ENCODE measurements at regions not wholly inside any gene's neighbourhood (a gene's known extent, or its start where the extent isn't known, plus 50 kb on each side); places are given as distances from the start of the nearest gene placed in this dataset.

GRCh38 chr13:85616275-85616674 lies 182.9 kb downstream of the SLITRK6 start:
- DNase-seq (ENCODE audit: insufficient read length, low spot score) (no peak), FAIRE-seq (no peak)

GRCh38 chr13:85615031-85615430 lies 184.2 kb downstream of the SLITRK6 start:
- DNase-seq (ENCODE audit: insufficient read length, low spot score) = no peak
- no peak for FAIRE-seq

GRCh38 chr13:85610024-85610423 lies 189.2 kb downstream of the SLITRK6 start:
- FAIRE-seq (no peak), DNase-seq (ENCODE audit: insufficient read length, low spot score) (no peak)

- no peak for DNase-seq (ENCODE audit: insufficient read length, low spot score)
These were observed 190.9 kb downstream of the SLITRK6 start for GRCh38 chr13:85608255-85608829.

GRCh38 chr13:85603735-85604134 lies 195.5 kb downstream of the SLITRK6 start:
- DNase-seq (ENCODE audit: insufficient read length, low spot score) (no peak), FAIRE-seq (no peak)

More at GRCh38 chr13:85608255-85608829, 190.9 kb downstream of the SLITRK6 start:
- FAIRE-seq = no peak

GRCh38 chr13:85601526-85601925 lies 197.7 kb downstream of the SLITRK6 start:
- no peak for FAIRE-seq
- DNase-seq (ENCODE audit: insufficient read length, low spot score) = no peak

- FAIRE-seq (no peak), DNase-seq (ENCODE audit: insufficient read length, low spot score) (no peak)
These were observed 201.3 kb downstream of the SLITRK6 start for GRCh38 chr13:85597790-85598500.

- no peak for DNase-seq (ENCODE audit: insufficient read length, low spot score)
- FAIRE-seq = no peak
These were observed 207.0 kb downstream of the SLITRK6 start for GRCh38 chr13:85592211-85592610.

GRCh38 chr13:85590231-85590931 lies 208.8 kb downstream of the SLITRK6 start:
- DNase-seq (ENCODE audit: insufficient read length, low spot score) (no peak), FAIRE-seq (no peak)

GRCh38 chr13:85589021-85589420 lies 210.2 kb downstream of the SLITRK6 start:
- no peak for DNase-seq (ENCODE audit: insufficient read length, low spot score)
- no peak for FAIRE-seq

GRCh38 chr13:85588359-85588758 lies 210.9 kb downstream of the SLITRK6 start:
- no peak for DNase-seq (ENCODE audit: insufficient read length, low spot score)
- no peak for FAIRE-seq

GRCh38 chr13:85586856-85587255 lies 212.4 kb downstream of the SLITRK6 start:
- FAIRE-seq (no peak), DNase-seq (ENCODE audit: insufficient read length, low spot score) (no peak)

- FAIRE-seq (no peak), DNase-seq (ENCODE audit: insufficient read length, low spot score) (no peak)
These were observed 212.8 kb downstream of the SLITRK6 start for GRCh38 chr13:85586422-85586831.

GRCh38 chr13:85582890-85583289 lies 216.3 kb downstream of the SLITRK6 start:
- FAIRE-seq = no peak
- DNase-seq (ENCODE audit: insufficient read length, low spot score) = no peak

- no peak for DNase-seq (ENCODE audit: insufficient read length, low spot score)
- FAIRE-seq = no peak
These were observed 224.1 kb downstream of the SLITRK6 start for GRCh38 chr13:85575110-85575509.

- no peak for DNase-seq (ENCODE audit: insufficient read length, low spot score)
These were observed 231.3 kb downstream of the SLITRK6 start for GRCh38 chr13:85567909-85568308.

GRCh38 chr13:85565652-85566051 lies 233.6 kb downstream of the SLITRK6 start:
- DNase-seq (ENCODE audit: insufficient read length, low spot score) (no peak), FAIRE-seq (no peak)

More at GRCh38 chr13:85567909-85568308, 231.3 kb downstream of the SLITRK6 start:
- FAIRE-seq = no peak

- DNase-seq (ENCODE audit: insufficient read length, low spot score) (no peak), FAIRE-seq (no peak)
These were observed 234.6 kb downstream of the SLITRK6 start for GRCh38 chr13:85564598-85564997.

- DNase-seq (ENCODE audit: insufficient read length, low spot score) (no peak), FAIRE-seq (no peak)
These were observed 236.9 kb downstream of the SLITRK6 start for GRCh38 chr13:85562282-85562681.

GRCh38 chr13:85557691-85558467 lies 241.3 kb downstream of the SLITRK6 start:
- DNase-seq (ENCODE audit: insufficient read length, low spot score) = no peak
- FAIRE-seq = no peak

- DNase-seq (ENCODE audit: insufficient read length, low spot score) (no peak), FAIRE-seq (no peak)
These were observed 248.2 kb downstream of the SLITRK6 start for GRCh38 chr13:85551012-85551411.
